GM19395 (cell line): ENCODE measurements at regions not wholly inside any gene's neighbourhood (a gene's known extent, or its start where the extent isn't known, plus 50 kb on each side); places are given as distances from the start of the nearest gene placed in this dataset.

Experiments
- ATAC-seq: cut with Tn5 transposase; IDR thresholded peaks from one replicate; pipeline ENCODE4 v1.9.1; 2021; ENCODE audit warnings: mild to moderate bottlenecking, moderate library complexity; ENCODE audit not compliant: unreplicated experiment

DNA sequence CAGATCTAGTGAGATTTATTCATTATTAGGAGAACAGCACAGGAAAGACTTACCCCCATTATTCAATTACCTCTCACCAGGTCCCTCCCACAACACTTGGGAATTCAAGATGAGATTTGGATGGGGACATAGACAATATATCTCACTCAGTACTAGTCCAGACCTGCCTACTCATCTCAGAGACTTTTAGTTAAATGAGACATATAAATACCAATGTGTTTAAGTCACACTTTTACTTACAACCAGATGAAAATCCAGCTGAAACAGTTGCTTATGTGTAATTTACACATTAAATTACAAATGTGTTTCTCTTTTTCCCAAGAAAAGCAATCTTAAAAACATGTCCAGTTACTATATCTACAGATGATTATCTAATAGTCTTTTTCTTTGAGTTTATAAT, 1145.6 kb downstream of the KCNT2 start:
- ATAC-seq: no peak

DNA sequence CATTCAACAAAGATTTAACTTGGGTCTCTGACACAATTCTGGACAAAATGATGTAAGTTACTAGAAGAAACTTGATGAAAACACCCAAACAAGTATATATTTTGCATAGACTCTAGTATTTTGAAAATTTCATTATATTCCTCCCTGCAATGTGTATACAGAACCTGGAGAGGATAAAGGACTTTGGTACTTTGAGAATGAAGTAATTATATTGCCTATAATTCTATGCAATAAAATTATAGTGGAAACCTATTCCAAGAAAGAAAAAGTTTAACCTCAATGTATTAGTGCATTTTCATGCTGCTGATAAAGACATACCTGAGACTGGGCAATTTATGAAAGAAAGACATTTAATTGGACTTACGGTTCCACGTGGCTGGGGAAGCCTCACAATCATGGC, 1146.1 kb downstream of the KCNT2 start:
- ATAC-seq: no peak

DNA sequence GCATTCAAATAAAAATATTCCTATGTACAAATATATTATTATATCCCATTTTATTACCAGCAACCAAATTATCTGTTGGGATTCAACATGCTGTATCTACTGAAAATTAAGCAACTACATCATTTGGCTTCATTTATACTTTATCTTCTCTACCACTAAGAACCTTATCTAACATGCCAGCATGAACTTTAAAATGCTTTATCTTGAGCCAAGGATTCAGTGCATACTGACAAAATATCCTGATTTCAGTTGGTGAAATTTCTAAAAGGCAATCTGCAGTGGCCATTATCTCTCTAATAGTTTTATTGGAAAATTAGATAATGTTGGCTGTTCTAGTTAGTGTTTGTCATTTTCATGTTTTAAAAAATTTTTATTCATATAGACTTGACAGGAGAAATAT, 1149.9 kb downstream of the KCNT2 start:
- no peak for ATAC-seq

DNA sequence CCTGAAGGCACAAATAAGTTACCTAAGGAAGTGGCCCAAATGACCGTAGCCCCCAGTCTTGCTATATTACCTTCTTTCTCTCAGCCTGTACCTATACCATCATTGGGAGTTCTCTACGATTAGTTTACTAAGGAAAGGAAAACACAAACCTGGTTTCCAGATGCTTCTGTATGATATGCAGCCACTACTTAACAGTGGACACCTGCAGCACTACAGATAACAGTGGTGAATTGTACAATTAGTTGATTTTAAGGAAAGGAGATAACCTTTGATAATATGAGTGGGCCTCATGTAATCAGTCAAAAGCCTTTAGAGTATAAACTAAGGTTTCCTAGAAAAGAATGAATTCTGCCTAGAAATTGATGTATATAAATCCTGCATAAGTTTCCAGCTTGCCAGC, 1157.4 kb downstream of the KCNT2 start:
- no peak for ATAC-seq

DNA sequence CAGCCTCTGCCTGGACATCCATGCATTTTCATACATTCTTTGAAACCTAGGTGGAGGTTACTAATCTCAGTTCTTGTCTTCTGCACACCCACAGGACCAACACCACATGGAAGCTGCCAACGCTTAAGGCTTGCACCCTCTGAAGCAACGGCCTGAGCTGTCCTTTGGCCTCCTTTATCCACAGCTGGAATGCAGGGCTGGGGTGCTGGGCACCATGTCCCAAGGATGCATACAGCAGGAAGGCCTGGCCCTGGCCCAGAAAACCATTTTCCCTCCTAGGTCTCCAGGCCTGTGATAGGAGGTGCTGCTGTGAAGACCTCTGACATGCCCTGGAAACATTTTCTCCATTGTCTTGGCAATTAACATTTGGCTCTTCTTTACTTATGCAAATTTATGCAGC, 1168.6 kb downstream of the KCNT2 start:
- no peak for ATAC-seq

DNA sequence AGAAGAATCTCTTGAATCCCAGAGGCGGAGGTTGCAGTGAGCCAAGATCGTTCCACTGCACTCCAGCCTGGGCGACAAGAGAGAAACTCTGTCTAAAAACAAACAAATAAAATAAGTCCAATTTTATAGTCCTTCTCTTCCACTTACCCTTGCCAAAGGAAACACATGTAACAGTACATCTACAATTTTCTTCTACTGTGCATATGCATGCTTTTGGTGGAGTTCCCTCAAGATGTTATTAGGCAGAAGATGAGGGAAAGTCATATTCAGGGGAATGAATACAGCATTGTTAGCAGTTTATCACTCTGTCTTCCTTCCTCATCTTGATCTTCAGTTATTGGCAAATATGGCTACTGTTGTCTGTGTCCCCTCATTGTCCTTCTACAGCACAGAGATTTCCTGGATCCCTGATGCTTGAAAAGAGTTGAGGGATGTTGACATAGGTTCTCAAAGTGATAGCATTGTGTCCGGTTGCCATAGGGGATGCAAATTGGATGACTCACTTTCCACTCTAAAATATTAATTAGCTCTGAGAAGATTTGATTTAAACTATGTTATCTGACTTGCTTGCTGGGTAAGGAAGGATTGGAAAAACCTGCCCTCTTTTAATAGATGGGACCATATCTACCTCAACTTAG, 1173.6 kb downstream of the KCNT2 start:
- ATAC-seq: no peak

DNA sequence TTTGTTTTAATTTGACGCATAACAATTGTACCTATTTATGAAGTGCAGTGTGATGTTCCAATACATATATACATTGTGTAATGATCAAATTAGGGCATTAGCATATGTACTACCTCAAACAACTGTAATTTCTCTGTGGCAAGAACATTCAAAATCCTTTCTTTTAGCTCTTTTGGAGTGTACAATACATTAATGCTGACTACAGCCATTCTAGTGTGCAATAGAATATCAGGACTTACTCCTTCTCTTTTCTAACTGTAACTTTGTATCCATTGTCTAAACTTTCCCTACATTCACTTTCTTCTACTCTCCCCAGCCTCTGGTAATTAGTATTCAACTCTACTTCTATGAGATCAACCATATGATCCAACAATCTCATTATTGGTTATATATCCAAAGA, 1177.4 kb downstream of the KCNT2 start:
- no peak for ATAC-seq

DNA sequence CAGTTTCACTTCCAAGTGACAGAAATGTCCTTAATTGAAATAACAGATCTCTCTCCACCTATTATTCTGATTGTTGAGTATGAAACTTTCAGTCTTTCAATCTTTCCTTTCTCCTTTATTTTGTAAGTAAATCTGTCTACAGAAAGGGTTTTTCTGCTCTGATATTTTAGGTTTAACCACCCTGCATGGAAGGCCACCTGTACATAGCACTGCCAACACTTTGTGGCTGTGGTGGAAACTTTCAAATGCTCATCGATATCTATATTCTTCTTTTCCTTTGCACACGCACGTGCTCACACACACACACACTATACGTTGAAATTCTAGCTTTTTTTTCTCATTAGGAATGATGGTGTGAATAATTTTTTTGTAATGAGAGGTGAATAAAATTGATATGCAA, 1179.3 kb downstream of the KCNT2 start:
- no peak for ATAC-seq

DNA sequence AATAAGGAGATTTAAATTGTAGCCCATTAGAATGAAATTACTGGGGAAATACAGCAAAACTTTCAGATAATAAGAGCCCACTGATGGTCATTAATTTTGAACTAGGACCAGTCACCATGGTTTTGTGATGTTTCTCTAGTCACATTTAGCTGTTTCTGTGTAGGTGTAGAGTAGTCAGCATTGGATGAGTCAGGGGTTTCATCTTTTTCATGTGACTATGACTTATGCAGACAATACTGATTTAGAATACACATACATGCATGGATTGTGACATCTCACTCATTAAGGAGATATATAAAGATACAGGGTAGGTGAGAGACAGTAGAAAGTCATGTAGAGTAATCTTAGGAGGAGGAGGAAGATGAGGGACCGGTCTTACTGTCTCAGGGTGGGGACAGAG, 1192.7 kb downstream of the KCNT2 start:
- ATAC-seq: no peak

DNA sequence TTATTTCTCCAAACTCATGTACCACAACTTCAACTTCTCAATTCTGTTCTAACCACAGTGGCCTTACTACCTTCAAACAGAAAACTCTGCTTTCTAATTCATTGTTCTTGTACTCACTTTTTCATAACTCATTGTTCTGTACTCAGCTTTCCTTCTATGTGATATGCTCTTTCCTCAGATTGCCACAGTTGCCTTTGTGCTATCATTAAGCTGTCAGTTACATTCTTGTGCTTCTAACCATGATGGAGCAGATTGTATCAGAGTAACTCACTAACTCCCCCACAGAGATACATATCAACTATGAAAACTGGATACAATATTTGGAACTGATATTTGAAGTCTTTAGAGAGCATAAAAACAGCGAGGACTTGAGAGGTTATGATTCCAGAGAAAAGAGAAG, 1213.7 kb downstream of the KCNT2 start:
- no peak for ATAC-seq

DNA sequence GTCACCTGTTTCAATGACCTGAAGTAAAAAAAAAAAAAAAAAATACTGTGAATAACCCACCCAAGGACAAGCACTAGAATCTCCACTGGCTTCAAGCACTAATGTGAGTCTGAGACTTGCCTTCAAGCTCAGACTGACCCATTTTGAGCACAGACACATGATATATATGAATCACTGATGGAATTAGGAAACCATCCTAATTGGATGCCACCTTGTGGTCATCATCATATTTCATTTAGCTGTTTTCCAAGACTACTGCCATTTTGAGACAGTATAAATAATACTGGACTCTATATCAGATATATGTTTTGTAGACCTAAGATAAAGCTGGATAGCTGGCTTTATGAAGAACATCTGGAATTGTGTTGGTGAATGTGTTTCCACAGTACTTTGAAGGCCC, 1232.0 kb downstream of the KCNT2 start:
- ATAC-seq: no peak

DNA sequence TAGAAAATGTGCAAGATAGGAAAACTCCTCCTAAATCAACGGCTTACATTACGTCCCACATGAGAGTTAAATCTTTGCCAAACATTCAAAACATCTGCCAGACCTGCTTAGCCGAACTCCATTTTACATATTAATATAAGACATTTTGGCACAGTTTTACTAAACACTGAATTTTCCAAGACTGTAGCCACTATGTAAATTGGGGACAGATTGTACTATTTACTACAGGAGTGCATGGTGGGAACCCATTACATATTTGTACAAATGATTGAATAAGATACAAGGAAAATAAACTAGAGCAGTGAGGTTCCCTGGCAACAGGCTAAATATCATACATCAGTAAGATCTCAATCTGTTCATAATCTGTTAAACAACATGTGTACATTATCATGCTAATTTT, 1234.4 kb downstream of the KCNT2 start:
- ATAC-seq: no peak

DNA sequence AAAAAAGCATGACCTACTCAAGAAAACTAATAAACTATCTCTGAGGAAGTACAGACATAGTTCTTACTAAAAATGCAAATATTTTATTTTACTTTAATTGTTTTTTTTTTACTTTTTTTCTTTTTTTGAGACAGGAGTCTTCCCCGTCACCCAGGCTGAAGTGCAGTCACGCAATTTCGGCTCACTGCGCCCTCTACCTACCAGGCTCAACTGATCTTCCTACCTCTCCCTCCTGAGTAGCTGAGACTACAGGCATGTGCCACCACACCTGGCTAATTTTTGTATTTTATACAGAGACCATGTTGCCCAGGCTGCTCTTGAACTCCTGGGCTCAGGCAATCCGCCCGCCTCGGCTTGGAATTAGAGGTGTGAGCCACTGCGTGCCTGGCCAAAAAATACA, 1263.1 kb downstream of the KCNT2 start:
- no peak for ATAC-seq

DNA sequence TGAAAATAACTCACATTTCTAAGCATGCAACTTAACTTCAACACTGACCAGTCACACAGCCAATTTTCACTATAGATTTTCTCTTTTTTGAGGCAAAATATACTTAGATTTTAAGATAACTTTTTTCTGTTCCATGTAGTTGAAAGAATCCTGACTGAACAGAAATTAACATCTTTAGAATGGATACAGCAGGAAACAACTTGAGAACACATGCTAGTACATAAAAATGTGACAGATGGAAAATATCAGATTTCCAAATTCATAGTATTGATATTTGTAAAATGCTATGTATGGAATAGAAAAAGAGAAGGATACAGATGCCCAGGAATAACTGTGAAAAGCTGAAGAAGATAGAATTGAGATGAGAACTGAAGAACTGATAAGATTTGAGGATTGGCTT, 1270.6 kb downstream of the KCNT2 start:
- no peak for ATAC-seq

DNA sequence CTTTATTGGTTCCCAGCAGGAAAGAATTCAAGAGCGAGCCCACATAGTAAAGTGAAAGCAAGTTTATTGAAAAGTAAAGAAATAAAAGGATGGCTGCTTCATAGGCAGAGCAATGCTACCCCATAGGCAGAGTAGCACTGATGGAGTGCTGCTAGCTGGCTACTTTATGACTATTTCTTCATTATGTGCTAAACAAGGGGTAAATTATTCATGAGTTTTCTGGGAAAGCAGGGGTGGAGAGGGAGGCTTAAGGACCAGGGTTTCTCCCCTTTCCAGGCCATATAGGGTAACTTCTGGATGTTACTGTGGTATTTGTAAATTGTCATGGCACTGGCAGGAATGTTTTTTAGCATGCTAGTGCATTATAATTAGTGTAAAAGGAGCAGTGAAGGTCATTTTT, 1271.4 kb downstream of the KCNT2 start:
- no peak for ATAC-seq

DNA sequence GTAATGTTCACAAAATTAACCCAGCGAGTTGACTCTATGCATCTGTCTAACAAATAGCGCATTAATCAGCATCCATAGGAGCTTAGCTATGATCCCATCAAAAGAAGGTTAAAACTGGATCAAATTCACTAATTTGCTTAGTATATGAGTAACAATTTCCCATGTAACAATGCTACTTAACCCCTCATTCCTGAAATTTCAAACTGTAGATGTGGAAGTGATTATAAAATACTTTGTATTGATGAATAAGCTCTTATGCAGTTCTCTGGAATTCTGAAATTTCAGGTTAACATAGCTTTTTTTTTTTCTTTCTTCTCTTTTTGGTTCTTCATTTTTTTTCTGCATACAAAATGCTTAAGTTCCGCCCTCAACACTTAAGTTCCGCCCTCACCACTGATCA, 1272.7 kb downstream of the KCNT2 start:
- ATAC-seq: no peak

DNA sequence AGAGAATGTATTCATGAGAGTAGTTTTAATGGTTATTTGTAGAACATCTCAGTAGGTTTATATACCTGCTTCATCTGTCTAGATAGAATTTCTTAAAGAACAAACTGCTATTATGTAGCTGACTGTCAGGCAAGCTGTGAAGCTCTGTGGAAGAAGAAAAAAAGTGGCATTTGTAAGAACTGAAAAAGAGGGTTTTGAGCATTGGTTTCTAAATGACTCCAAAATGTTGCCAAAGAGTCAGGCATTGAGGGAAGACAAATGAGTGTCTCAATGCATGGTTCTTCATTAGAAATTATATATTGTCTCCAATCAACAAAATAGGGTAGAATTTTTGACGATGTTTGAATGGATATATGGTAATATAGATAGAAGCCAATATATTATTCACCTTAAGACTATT, 1276.1 kb downstream of the KCNT2 start:
- no peak for ATAC-seq

DNA sequence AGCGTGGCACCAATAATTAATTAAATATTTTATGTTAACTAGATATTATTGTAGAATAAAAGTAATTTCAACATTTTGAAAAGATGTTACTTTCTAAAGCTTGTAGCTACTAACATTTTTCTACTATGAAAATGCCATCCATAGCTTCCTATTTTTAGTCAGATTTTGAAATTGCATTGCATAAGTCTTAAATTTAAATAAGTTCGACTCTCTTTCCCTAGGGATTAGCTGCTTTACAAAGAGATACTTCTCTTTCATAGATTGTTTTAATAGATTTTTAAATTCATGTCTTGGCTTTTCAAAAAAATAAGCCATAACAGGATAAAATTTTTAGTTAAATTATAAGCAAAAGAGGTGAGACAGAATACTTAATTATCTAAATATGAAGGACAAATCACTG, 1279.6 kb downstream of the KCNT2 start:
- ATAC-seq: no peak

DNA sequence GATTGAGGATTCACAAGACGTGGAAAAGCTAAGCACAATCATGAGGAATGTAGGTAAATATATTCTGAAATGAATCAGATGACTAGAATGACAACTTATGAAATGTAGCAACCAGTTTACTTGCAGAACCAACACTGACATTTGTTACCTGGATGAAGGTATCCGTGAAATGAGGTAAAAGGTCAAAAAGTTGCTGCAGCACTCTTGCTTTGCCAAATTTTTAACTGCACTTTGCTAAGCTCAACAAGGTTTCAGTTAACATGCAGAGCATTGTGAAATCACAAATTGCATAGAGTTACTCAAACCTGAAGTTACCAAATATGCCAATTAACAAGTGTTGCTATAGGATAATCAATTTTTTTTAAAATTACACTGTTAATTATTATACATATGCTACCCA, 1280.1 kb downstream of the KCNT2 start:
- ATAC-seq: no peak

DNA sequence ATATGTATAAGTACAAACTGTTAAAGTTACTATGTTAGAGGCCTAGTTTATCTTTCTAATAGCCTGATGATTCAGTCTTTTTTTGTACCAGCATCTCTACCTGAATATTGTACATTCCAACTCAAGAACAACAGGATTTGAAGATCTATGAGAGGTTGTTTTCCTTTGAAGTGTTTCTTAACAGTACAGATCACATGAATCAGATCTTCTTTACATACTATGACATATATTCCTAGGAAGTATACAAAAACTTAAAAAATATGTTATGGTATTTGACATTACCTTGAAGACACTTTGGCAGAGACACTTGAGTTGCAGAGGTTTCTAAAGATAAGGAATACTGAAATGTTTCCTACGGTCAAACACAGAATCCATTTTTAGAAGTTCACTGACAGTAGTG, 1280.9 kb downstream of the KCNT2 start:
- ATAC-seq: no peak

DNA sequence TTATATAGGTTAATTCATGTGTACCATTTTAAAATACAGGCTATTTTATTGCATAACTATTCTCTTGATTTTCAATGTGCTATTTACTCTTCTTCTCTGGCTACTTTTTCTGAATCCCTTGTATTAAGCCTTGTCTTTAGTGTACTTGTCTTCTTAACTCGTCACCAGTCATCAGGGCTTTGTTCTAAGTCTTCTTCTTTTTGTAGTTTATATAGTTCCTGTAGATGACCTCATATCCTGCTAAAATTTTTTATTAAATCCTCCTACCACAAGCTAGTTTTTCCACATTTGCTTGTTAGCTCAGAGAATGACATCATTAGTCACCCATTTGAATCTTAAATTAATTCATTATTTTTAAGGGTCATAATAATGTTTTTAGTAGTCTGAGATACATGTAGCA, 1281.9 kb downstream of the KCNT2 start:
- no peak for ATAC-seq

DNA sequence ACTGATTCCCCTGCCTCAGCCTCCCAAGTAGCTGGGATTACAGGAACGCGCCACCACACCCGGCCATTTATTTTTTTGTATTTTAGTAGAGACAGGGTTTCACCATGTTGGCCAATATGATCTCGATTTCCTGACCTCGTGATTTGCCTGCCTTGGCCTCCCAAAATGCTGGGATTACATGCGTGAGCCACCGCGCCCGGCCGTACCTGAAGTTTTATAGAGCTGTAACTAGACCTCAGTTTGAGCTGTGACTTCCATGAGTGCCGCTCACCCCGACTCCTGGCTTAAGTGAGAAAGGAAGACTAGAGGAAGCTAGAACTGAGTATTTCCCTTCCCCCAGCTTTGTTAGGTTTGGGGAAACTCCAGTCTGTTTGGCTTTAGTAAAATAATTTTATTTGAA, 1283.1 kb downstream of the KCNT2 start:
- no peak for ATAC-seq

DNA sequence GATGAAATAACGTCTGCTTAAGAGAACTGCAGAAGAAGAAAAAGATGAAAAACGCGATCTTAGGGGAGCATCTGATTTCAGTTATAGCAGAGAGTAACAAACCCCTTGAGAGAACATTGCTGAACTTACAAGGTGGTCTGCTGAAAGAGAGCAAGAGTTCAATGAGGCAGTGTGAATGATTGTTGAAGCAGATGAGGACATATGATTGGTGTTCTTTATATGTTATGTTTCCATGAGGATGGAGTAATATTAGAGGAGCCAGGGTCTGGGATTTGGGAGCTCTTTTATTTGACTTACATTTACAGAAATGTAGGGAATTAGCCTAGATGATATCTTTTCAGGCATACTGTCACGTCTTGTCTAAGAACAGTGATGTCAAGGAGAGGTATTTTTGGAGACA, 1302.0 kb downstream of the KCNT2 start:
- ATAC-seq: no peak

DNA sequence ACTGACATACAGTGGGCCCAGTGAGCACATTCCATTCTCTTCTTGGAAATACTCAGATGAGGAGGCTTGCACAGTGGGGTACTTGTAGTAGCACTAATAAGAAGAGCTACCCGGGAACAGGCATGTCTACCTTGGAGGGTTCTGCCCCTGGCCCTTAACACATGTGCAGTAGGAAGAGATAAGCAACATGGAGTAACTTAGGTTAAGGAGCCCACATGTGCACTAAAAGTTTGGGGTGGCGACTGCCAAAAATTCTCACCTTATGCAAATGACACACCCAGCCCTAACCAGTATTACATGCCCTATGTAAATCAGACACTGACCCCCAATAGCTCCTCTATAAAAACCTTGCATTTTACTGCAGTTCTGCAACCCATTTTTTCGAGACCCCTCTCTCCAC, 1313.3 kb downstream of the KCNT2 start:
- ATAC-seq: no peak
